Peyer's patch (tissue), 4 donors: ENCODE measurements at regions not wholly inside any gene's neighbourhood (a gene's known extent, or its start where the extent isn't known, plus 50 kb on each side); places are given as distances from the start of the nearest gene placed in this dataset.

Source experiments
- DNase-seq, 3 donors: peaks; one replicate each; pipeline ENCODE4 v3.0.0-alpha.2; 2017 to 2019
- H3K27ac ChIP-seq, 4 donors: fragments of 200-600 bp; sonication (generic); one replicate each; pipeline ENCODE4 v1.5.1; 2016 to 2019
- H3K27me3 ChIP-seq, 2 donors: fragments of 200-600 bp; sonication (generic); one replicate each; pipeline ENCODE4 v1.5.1; 2019
- H3K36me3 ChIP-seq, 3 donors: fragments of 200-600 bp; sonication (generic); one replicate each; pipeline ENCODE4 v1.5.1; 2016 to 2019
- H3K4me1 ChIP-seq, 4 donors: fragments of 200-600 bp; sonication (generic); one replicate each; pipeline ENCODE4 v1.5.1; 2016 to 2019
- H3K4me3 ChIP-seq, 4 donors: fragments of 200-600 bp; sonication (generic); 1 replicate in 3 of 4; 2 replicates in 1 of 4; pipeline ENCODE4 v1.5.1; 2016 to 2019; ENCODE audit warnings: mild to moderate bottlenecking in 1 of 4
- H3K9me3 ChIP-seq, 4 donors: fragments of 200-600 bp; sonication (generic); one replicate each; pipeline ENCODE4 v1.5.1; 2016 to 2019; ENCODE audit warnings: mild to moderate bottlenecking in 1 of 4
- CTCF ChIP-seq, 6 experiments: fragments of 450-650 bp in 4 of 6; fragments of 200-600 bp in 2 of 6; sonication (generic) in 1 of 6; IDR thresholded peaks; one replicate each; pipeline ENCODE4 v1.5.1; 2017 to 2019; ENCODE audit warnings: antibody characterized with exemption in 6 of 6, mild to moderate bottlenecking in 3 of 6, moderate library complexity in 1 of 6
- POLR2A ChIP-seq, 2 donors: fragments of 450-650 bp; IDR thresholded peaks; one replicate each; pipeline ENCODE4 v1.5.1; 2017; ENCODE audit warnings: antibody characterized with exemption in 2 of 2, mild to moderate bottlenecking in 2 of 2, moderate library complexity in 2 of 2

- no peak for DNase-seq
- Histone ChIP-seq H3K27ac (no peak overlapping the region), H3K9me3 (no peaks in the 10 kb centered on the region), H3K4me1 (no peaks in the 10 kb centered on the region), H3K4me3 (no peak overlapping the region), H3K36me3 (no peaks in the 10 kb centered on the region), H3K27me3 (no peaks in the 10 kb centered on the region)
- TF ChIP-seq CTCF (IDR thresholded peaks at IDR 0.05) (no peak), POLR2A (IDR thresholded peaks at IDR 0.05) (no peak)
Observed at GRCh38 chr17:13442361-13442760, 159.4 kb downstream of the HS3ST3A1 start.

GRCh38 chr17:13441873-13442272 is 159.9 kb downstream of the HS3ST3A1 start:
- no peaks in the 10 kb centered on the region for H3K36me3 ChIP-seq
- TF ChIP-seq POLR2A (IDR thresholded peaks at IDR 0.05), result no peak
- TF ChIP-seq CTCF (IDR thresholded peaks at IDR 0.05), result no peak
- no peak for DNase-seq
- no peaks in the 10 kb centered on the region for H3K9me3 ChIP-seq
- H3K4me1 ChIP-seq, result no peaks in the 10 kb centered on the region
- no peak overlapping the region for H3K4me3 ChIP-seq
- no peaks in the 10 kb centered on the region for H3K27me3 ChIP-seq
- no peak overlapping the region for H3K27ac ChIP-seq

- no peak overlapping the region for H3K4me3 ChIP-seq
- H3K27me3 ChIP-seq, result no peaks in the 10 kb centered on the region
- TF ChIP-seq CTCF (IDR thresholded peaks at IDR 0.05) (no peak), POLR2A (IDR thresholded peaks at IDR 0.05) (no peak)
- DNase-seq, result peak in 1 of 3 donors; percentile 53
- H3K4me1 ChIP-seq, result no peaks in the 10 kb centered on the region
- no peaks in the 10 kb centered on the region for H3K9me3 ChIP-seq
- H3K27ac ChIP-seq, result no peak overlapping the region
- no peaks in the 10 kb centered on the region for H3K36me3 ChIP-seq
Observed at GRCh38 chr17:13437966-13438779, 163.6 kb downstream of the HS3ST3A1 start.

- no peaks in the 10 kb centered on the region for H3K36me3 ChIP-seq
- no peaks in the 10 kb centered on the region for H3K4me1 ChIP-seq
- H3K4me3 ChIP-seq, result no peak overlapping the region
- no peaks in the 10 kb centered on the region for H3K27me3 ChIP-seq
- DNase-seq, result no peak
- no peaks in the 10 kb centered on the region for H3K9me3 ChIP-seq
- no peak overlapping the region for H3K27ac ChIP-seq
- no peak for TF ChIP-seq POLR2A (IDR thresholded peaks at IDR 0.05)
Observed at GRCh38 chr17:13435230-13435629, 166.5 kb downstream of the HS3ST3A1 start.

- H3K27ac ChIP-seq, result no peak overlapping the region
- no peaks in the 10 kb centered on the region for H3K9me3 ChIP-seq
- H3K27me3 ChIP-seq, result no peaks in the 10 kb centered on the region
- H3K4me1 ChIP-seq, result no peaks in the 10 kb centered on the region
- TF ChIP-seq POLR2A (IDR thresholded peaks at IDR 0.05) (no peak), CTCF (IDR thresholded peaks at IDR 0.05) (no peak)
- no peak for DNase-seq
- no peak overlapping the region for H3K4me3 ChIP-seq
- H3K36me3 ChIP-seq, result no peaks in the 10 kb centered on the region
Observed at GRCh38 chr17:13429201-13429600, 172.5 kb downstream of the HS3ST3A1 start.

GRCh38 chr17:13428611-13429042 is 173.1 kb downstream of the HS3ST3A1 start:
- DNase-seq, result no peak
- TF ChIP-seq CTCF (IDR thresholded peaks at IDR 0.05) (no peak), POLR2A (IDR thresholded peaks at IDR 0.05) (no peak)
- no peaks in the 10 kb centered on the region for H3K9me3 ChIP-seq
- H3K36me3 ChIP-seq, result no peaks in the 10 kb centered on the region
- H3K27me3 ChIP-seq, result no peaks in the 10 kb centered on the region
- H3K4me1 ChIP-seq, result no peaks in the 10 kb centered on the region
- H3K27ac ChIP-seq, result no peak overlapping the region
- no peak overlapping the region for H3K4me3 ChIP-seq
